MCF 10A (cell line): ENCODE measurements at regions not wholly inside any gene's neighbourhood (a gene's known extent, or its start where the extent isn't known, plus 50 kb on each side); places are given as distances from the start of the nearest gene placed in this dataset.

Source experiments
- BruUV-seq: library from RNA; stranded (reverse); fragments of 400-500 nt; replicated peaks from 2 replicates; lab custom pipeline; 2021; lab: Mats Ljungman, UMichigan
- CTCF ChIA-PET: fragments of 300-600 bp; sonication (Branson Sonifier 250); formaldehyde crosslinking; extraction: SDS; loops from one replicate; lab custom pipeline; 2021; ENCODE audit warnings: antibody characterized with exemption, inconsistent platforms; lab: Yijun Ruan, JAX
- POLR2A ChIA-PET: fragments of 300-600, 350-650 bp; sonication (Branson Sonifier 250); formaldehyde crosslinking; extraction: SDS; loops from one replicate; lab custom pipeline; 2020; ENCODE audit warnings: antibody characterized with exemption, inconsistent platforms; lab: Yijun Ruan, JAX
- DNase-seq: peaks from one replicate; pipeline ENCODE4 v3.0.0-alpha.2; 2018; ENCODE audit not compliant: unreplicated experiment
- H3K27ac Mint-ChIP-seq: one replicate; pipeline ENCODE4 v1.8.0; 2022; ENCODE audit warnings: mild to moderate bottlenecking, low read depth, mixed read lengths; ENCODE audit not compliant: unreplicated experiment
- H3K27me3 Mint-ChIP-seq: one replicate; pipeline ENCODE4 v1.8.0; 2022; ENCODE audit warnings: mixed read lengths; ENCODE audit not compliant: insufficient read depth, unreplicated experiment
- H3K36me3 Mint-ChIP-seq: one replicate; pipeline ENCODE4 v1.8.0; 2022; ENCODE audit warnings: mild to moderate bottlenecking, moderate library complexity, mixed read lengths; ENCODE audit not compliant: insufficient read depth, unreplicated experiment
- H3K4me1 Mint-ChIP-seq: one replicate; pipeline ENCODE4 v1.8.0; 2022; ENCODE audit warnings: mixed read lengths; ENCODE audit not compliant: insufficient read depth, unreplicated experiment
- H3K4me3 Mint-ChIP-seq: one replicate; pipeline ENCODE4 v1.8.0; 2022; ENCODE audit warnings: mild to moderate bottlenecking, moderate library complexity, mixed read lengths; ENCODE audit not compliant: unreplicated experiment
- H3K9me3 Mint-ChIP-seq: one replicate; pipeline ENCODE4 v1.8.0; 2022; ENCODE audit warnings: mixed read lengths; ENCODE audit not compliant: unreplicated experiment
- intact Hi-C: fragments of 100-400 bp; cut with micrococcal nuclease; formaldehyde crosslinking; loops from 2 replicates; pipeline ENCODE4 v1.14.1; 2022
- TF ChIP-seq, protein P1 (sequence below): fragments of 200-600 bp; IDR thresholded peaks from one replicate; pipeline ENCODE4 v1.8.0; 2022; ENCODE audit warnings: antibody characterized with exemption, mild to moderate bottlenecking; ENCODE audit not compliant: unreplicated experiment

DNA sequence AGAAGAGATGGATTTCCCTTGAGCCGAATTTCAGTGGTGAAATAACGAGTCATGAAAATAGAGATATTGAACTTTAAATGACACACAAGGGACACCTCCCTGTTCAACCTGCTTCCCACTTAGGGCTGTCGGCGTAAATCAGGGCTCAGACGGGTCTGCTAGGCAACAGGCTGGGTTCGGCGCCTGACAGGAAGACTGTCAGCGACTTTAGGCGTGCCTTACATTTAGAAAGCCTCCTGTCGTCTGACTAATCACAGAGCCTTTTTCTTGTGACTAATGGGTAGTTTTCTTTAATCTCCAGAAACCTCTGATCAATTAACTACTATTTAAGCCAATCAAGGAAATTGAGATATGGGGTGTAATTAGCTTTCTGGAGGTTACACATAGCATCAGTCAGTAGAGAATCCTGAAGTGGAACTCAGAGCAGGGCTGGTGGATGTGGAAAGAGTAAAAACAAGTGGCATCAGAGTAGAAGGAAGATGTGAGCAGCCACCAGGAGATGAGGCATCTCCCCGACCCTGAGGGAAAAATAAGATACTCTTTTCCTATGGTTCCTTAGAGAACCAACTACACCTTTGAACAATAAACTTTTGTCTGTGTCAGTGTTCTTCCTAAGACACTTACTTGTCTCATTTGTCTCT is 86.2 kb upstream of the HS3ST1 start:
- CTCF ChIA-PET: interaction anchor here (1.2 kb wide), 1 partner anchor 1338 kb away, joined by 3 read pairs; no protein-coding TSS in a partner anchor

DNA sequence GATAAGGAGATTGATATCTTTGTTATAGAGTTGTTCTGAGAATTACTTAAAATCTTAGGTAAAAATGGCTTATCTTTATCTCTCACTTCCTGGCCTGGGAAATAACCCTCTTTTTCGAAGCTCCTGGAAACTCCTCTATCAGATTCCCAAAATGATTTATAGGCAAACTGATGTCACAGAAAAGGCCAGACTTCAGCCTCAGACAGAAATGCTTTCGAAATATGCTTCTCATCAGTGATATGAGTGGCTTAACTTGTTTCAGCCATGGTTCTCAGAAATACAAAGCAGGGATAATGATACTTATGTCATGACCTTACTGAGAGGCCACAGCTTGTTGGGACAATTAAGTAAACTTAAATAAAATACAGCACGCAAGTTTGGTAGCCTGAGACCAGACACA is 85.3 kb upstream of the HS3ST1 start:
- H3K4me3 Mint-ChIP-seq: no peak overlapping the region
- H3K27me3 Mint-ChIP-seq: no peaks in the 10 kb centered on the region
- TF ChIP-seq, protein P1, sequence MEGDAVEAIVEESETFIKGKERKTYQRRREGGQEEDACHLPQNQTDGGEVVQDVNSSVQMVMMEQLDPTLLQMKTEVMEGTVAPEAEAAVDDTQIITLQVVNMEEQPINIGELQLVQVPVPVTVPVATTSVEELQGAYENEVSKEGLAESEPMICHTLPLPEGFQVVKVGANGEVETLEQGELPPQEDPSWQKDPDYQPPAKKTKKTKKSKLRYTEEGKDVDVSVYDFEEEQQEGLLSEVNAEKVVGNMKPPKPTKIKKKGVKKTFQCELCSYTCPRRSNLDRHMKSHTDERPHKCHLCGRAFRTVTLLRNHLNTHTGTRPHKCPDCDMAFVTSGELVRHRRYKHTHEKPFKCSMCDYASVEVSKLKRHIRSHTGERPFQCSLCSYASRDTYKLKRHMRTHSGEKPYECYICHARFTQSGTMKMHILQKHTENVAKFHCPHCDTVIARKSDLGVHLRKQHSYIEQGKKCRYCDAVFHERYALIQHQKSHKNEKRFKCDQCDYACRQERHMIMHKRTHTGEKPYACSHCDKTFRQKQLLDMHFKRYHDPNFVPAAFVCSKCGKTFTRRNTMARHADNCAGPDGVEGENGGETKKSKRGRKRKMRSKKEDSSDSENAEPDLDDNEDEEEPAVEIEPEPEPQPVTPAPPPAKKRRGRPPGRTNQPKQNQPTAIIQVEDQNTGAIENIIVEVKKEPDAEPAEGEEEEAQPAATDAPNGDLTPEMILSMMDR: no peak
- ChIA-PET CTCF (interaction anchor here (1.2 kb wide), 1 partner anchor 1339 kb away, joined by 3 read pairs; no protein-coding TSS in a partner anchor), POLR2A (no interaction called here)
- no peak overlapping the region for H3K27ac Mint-ChIP-seq
- intact Hi-C loops: no loop called here
- no peak for DNase-seq
- peaks cover 16% of the 10 kb centered on the region for H3K4me1 Mint-ChIP-seq
- H3K9me3 Mint-ChIP-seq: no peaks in the 10 kb centered on the region
- BruUV-seq: no TSS peak
- H3K36me3 Mint-ChIP-seq: no peaks in the 10 kb centered on the region

More for the DNA sequence above, 86.2 kb upstream of the HS3ST1 start:
- Mint-ChIP-seq H3K4me1 (peaks cover 16% of the 10 kb centered on the region), H3K36me3 (no peaks in the 10 kb centered on the region), H3K4me3 (no peak overlapping the region), H3K9me3 (no peaks in the 10 kb centered on the region), H3K27me3 (no peaks in the 10 kb centered on the region), H3K27ac (no peak overlapping the region)
- DNase-seq: no peak
- TF ChIP-seq, protein P1: no peak
- POLR2A ChIA-PET: no interaction called here
- no TSS peak for BruUV-seq
- intact Hi-C loops: no loop called here

DNA sequence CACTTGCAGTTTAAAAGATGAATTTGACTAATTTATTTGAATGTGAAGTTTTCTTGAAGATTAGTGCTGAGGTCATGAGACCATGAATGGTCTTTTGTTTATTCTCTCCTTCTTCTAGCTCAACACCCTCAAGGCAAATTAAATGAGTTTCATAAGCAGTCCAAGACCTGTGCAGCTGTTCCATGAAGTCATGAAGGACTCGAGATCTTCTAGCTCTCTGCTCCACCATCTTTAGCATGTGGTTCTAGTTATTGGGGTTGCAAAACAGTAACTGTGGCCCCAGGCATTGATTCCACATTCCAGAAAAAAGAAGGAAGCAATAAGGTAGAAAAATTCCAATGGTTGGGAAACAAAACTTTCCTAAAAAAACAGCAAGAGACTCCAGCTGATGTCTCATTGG is 84.2 kb upstream of the HS3ST1 start:
- intact Hi-C loops: no loop called here
- POLR2A ChIA-PET: no interaction called here
- BruUV-seq: no TSS peak
- TF ChIP-seq, protein P1: no peak
- CTCF ChIA-PET: interaction anchor here (0.6 kb wide), 1 partner anchor 1125 kb away, joined by 3 read pairs; no protein-coding TSS in a partner anchor
- no peak overlapping the region for H3K4me3 Mint-ChIP-seq
- H3K27ac Mint-ChIP-seq: no peak overlapping the region
- H3K4me1 Mint-ChIP-seq: peaks cover 16% of the 10 kb centered on the region
- H3K36me3 Mint-ChIP-seq: no peaks in the 10 kb centered on the region
- no peaks in the 10 kb centered on the region for H3K9me3 Mint-ChIP-seq
- H3K27me3 Mint-ChIP-seq: no peaks in the 10 kb centered on the region
- DNase-seq: no peak

DNA sequence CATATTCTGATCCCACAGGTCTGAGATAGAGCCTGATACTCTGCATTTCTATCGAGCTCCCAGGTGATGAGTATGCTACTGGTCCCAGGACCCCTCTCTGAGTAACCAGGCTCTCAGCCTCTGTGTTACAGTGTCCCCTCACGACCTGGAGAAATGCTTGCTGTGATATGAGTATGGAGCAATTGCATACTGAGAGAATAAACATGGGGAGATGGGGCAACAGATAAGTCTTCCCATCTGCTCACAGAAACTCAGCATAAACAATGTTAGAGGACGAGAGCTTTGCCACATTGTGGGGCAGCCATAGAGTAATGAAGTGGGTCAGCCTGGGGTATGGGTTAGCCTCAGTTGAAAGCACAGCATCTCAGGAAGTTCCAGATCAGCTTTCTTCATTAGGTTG is 82.6 kb upstream of the HS3ST1 start:
- peaks cover 21% of the 10 kb centered on the region for H3K4me1 Mint-ChIP-seq
- ChIA-PET CTCF (interaction anchor here (0.7 kb wide), 1 partner anchor 930 kb away, joined by 3 read pairs; no protein-coding TSS in a partner anchor), POLR2A (interaction anchor here (0.6 kb wide), 1 partner anchor 126 kb away, joined by 3 read pairs; no protein-coding TSS in a partner anchor)
- H3K27ac Mint-ChIP-seq: no peak overlapping the region
- DNase-seq: no peak
- no TSS peak for BruUV-seq
- TF ChIP-seq, protein P1: no peak
- no peak overlapping the region for H3K4me3 Mint-ChIP-seq
- H3K9me3 Mint-ChIP-seq: no peaks in the 10 kb centered on the region
- H3K36me3 Mint-ChIP-seq: no peaks in the 10 kb centered on the region
- H3K27me3 Mint-ChIP-seq: no peaks in the 10 kb centered on the region
- intact Hi-C loops: no loop called here
